ENCODE measurements at regions not wholly inside any gene's neighbourhood (a gene's known extent, or its start where the extent isn't known, plus 50 kb on each side); places are given as distances from the start of the nearest gene placed in this dataset.

- TF ChIP-seq FOXJ3 (CRISPR knock-in tag; IDR thresholded peaks at IDR 0.05; ENCODE audit: borderline replicate concordance) (no peak), GRHL2 (CRISPR knock-in tag; IDR thresholded peaks at IDR 0.05; ENCODE audit: insufficient replicate concordance, severe bottlenecking) (no peak)
Measured at GRCh38 chr1:191572479-191572878, 585.8 kb upstream of the RGS18 start (continued).

- Mint-ChIP-seq H3K9me3 (peaks cover 20% of the 10 kb centered on the region), H3K4me1 (no peaks in the 10 kb centered on the region), H3K27me3 (ENCODE audit: low read depth) (no peaks in the 10 kb centered on the region), H3K36me3 (peaks cover 3% of the 10 kb centered on the region; the same call in 1 of the 2 replicates), H3K4me3 (no peak overlapping the region), H3K27ac (no peak overlapping the region)
- TF ChIP-seq IRF1 (CRISPR knock-in tag; IDR thresholded peaks at IDR 0.05), result no peak
- TF ChIP-seq FOXK1 (CRISPR knock-in tag; IDR thresholded peaks at IDR 0.05), result no peak
- TF ChIP-seq GTF2I (CRISPR knock-in tag; conservative IDR thresholded peaks at IDR 0.05), result no peak
- no peak for TF ChIP-seq FOXP4 (CRISPR knock-in tag; IDR thresholded peaks at IDR 0.05)
- no peak for TF ChIP-seq ZSCAN18 (CRISPR knock-in tag; IDR thresholded peaks at IDR 0.05)
- no peak for TF ChIP-seq STAT6 (CRISPR knock-in tag; conservative IDR thresholded peaks at IDR 0.05; ENCODE audit: low read depth)
- ChIA-PET CTCF (no interaction called here), POLR2A (no interaction called here)
- no peak for ATAC-seq
- DNase-seq (ENCODE audit: low spot score), result no peak
Measured at GRCh38 chr1:191575180-191575579, 583.1 kb upstream of the RGS18 start.

- Mint-ChIP-seq H3K4me3 (no peak overlapping the region), H3K36me3 (peaks cover 3% of the 10 kb centered on the region; the same call in 1 of the 2 replicates), H3K4me1 (no peaks in the 10 kb centered on the region), H3K9me3 (peaks cover 23% of the 10 kb centered on the region), H3K27me3 (ENCODE audit: low read depth) (no peaks in the 10 kb centered on the region), H3K27ac (no peak overlapping the region)
- TF ChIP-seq ATF3 (CRISPR knock-in tag; conservative IDR thresholded peaks at IDR 0.05), result no peak
- no peak for TF ChIP-seq ZNF512 (CRISPR knock-in tag; IDR thresholded peaks at IDR 0.05; ENCODE audit: borderline replicate concordance)
- TF ChIP-seq ZNF121 (CRISPR knock-in tag; IDR thresholded peaks at IDR 0.05), result no peak
- TF ChIP-seq IRF1 (CRISPR knock-in tag; IDR thresholded peaks at IDR 0.05), result no peak
- no peak for TF ChIP-seq MXD4 (CRISPR knock-in tag; IDR thresholded peaks at IDR 0.05; ENCODE audit: borderline replicate concordance)
- TF ChIP-seq ZSCAN18 (CRISPR knock-in tag; IDR thresholded peaks at IDR 0.05), result no peak
- TF ChIP-seq PRRX2 (CRISPR knock-in tag; IDR thresholded peaks at IDR 0.05), result no peak
- TF ChIP-seq KAT7 (CRISPR knock-in tag; IDR thresholded peaks at IDR 0.05; ENCODE audit: borderline replicate concordance), result no peak
- TF ChIP-seq MAX (CRISPR knock-in tag; IDR thresholded peaks at IDR 0.05), result no peak
- no peak for TF ChIP-seq NR3C1 (CRISPR knock-in tag; conservative IDR thresholded peaks at IDR 0.05; ENCODE audit: low read depth)
- TF ChIP-seq GRHL2 (CRISPR knock-in tag; IDR thresholded peaks at IDR 0.05; ENCODE audit: insufficient replicate concordance, severe bottlenecking), result no peak
- TF ChIP-seq ZNF263 (CRISPR knock-in tag; IDR thresholded peaks at IDR 0.05; ENCODE audit: low read depth), result no peak
- no peak for TF ChIP-seq NR1H2 (CRISPR knock-in tag; IDR thresholded peaks at IDR 0.05)
- TF ChIP-seq PREB (CRISPR knock-in tag; IDR thresholded peaks at IDR 0.05; ENCODE audit: borderline replicate concordance), result no peak
- no peak for TF ChIP-seq ZNF219 (CRISPR knock-in tag; IDR thresholded peaks at IDR 0.05; ENCODE audit: borderline replicate concordance)
- TF ChIP-seq GTF2I (CRISPR knock-in tag; conservative IDR thresholded peaks at IDR 0.05), result no peak
- no peak for DNase-seq (ENCODE audit: low spot score)
- POLR2A ChIA-PET, result no interaction called here
- ATAC-seq, result no peak
- CTCF ChIA-PET, result no interaction called here
Measured at GRCh38 chr1:191575746-191576145, 582.5 kb upstream of the RGS18 start.
